ENCODE measurements at regions not wholly inside any gene's neighbourhood (a gene's known extent, or its start where the extent isn't known, plus 50 kb on each side); places are given as distances from the start of the nearest gene placed in this dataset.

GRCh38 chr6:147695819-147696218, 187.3 kb downstream of the SAMD5 start:
- intact Hi-C loops (cut with DNase I): no loop called here
- DNase-seq (no peak), FAIRE-seq (no peak)
- no peaks in the 10 kb centered on the region for H3K27me3 ChIP-seq (ENCODE audit: control insufficient read depth, insufficient read depth, low read length)
- TF ChIP-seq CTCF (IDR thresholded peaks at IDR 0.05; ENCODE audit: borderline replicate concordance, extremely low read depth, insufficient read depth): no peak
- H3K9me3 ChIP-seq (ENCODE audit: control insufficient read depth in 2 of 3, insufficient read depth in 1 of 3, low read length in 3 of 3): no peaks in the 10 kb centered on the region
- H3K4me1 ChIP-seq (ENCODE audit: control insufficient read depth in 2 of 3, insufficient read depth in 2 of 3, low read depth in 1 of 3, low read length in 3 of 3): no peaks in the 10 kb centered on the region
- H3K9ac ChIP-seq (ENCODE audit: low read length in 3 of 3): no peak overlapping the region
- H3K4me3 ChIP-seq (ENCODE audit: low read length in 3 of 3): no peak overlapping the region
- no peak overlapping the region for H3K27ac ChIP-seq (ENCODE audit: low read depth in 2 of 2, low read length in 2 of 2)
- no peaks in the 10 kb centered on the region for H3K36me3 ChIP-seq (ENCODE audit: control insufficient read depth in 2 of 3, insufficient read depth in 3 of 3, low read length in 3 of 3)

DNA sequence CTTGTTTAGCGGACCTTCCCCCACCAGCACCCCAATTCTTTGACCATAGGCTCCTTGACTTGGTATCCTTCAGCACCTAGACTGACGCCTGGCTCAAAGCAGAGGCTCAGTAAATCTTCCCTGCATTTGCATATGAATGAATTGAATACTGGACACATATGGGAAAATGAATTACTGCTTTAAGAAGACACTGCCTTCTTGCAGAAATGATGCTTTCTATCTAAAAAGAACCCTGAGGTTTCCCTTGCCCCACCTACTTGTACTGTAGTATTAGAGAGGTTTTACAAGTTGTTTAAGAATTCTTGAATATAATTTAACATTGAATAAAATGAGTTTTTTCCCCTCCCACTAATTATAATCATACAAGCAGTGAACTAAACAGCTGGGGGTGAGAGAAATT, 190.7 kb downstream of the SAMD5 start:
- Histone ChIP-seq H3K4me1 (ENCODE audit: control insufficient read depth in 2 of 3, insufficient read depth in 2 of 3, low read depth in 1 of 3, low read length in 3 of 3) (no peaks in the 10 kb centered on the region), H3K4me3 (ENCODE audit: low read length in 3 of 3) (no peak overlapping the region), H3K27ac (ENCODE audit: low read depth in 2 of 2, low read length in 2 of 2) (no peak overlapping the region), H3K9ac (ENCODE audit: low read length in 3 of 3) (no peak overlapping the region), H3K9me3 (ENCODE audit: control insufficient read depth in 2 of 3, insufficient read depth in 1 of 3, low read length in 3 of 3) (no peaks in the 10 kb centered on the region), H3K27me3 (ENCODE audit: control insufficient read depth, insufficient read depth, low read length) (no peaks in the 10 kb centered on the region), H3K36me3 (ENCODE audit: control insufficient read depth in 2 of 3, insufficient read depth in 3 of 3, low read length in 3 of 3) (no peaks in the 10 kb centered on the region)
- FAIRE-seq (no peak), DNase-seq (no peak)
- intact Hi-C loops (cut with DNase I): no loop called here
- TF ChIP-seq CTCF (IDR thresholded peaks at IDR 0.05; ENCODE audit: borderline replicate concordance, extremely low read depth, insufficient read depth): no peak

- no peak for TF ChIP-seq CTCF (IDR thresholded peaks at IDR 0.05; ENCODE audit: borderline replicate concordance, extremely low read depth, insufficient read depth)
- DNase-seq: no peak
- Histone ChIP-seq H3K9ac (ENCODE audit: low read length in 3 of 3) (no peak overlapping the region), H3K9me3 (ENCODE audit: control insufficient read depth in 2 of 3, insufficient read depth in 1 of 3, low read length in 3 of 3) (no peaks in the 10 kb centered on the region), H3K4me1 (ENCODE audit: control insufficient read depth in 2 of 3, insufficient read depth in 2 of 3, low read depth in 1 of 3, low read length in 3 of 3) (no peaks in the 10 kb centered on the region), H3K27me3 (ENCODE audit: control insufficient read depth, insufficient read depth, low read length) (no peaks in the 10 kb centered on the region), H3K4me3 (ENCODE audit: low read length in 3 of 3) (no peak overlapping the region), H3K27ac (ENCODE audit: low read depth in 2 of 2, low read length in 2 of 2) (no peak overlapping the region), H3K36me3 (ENCODE audit: control insufficient read depth in 2 of 3, insufficient read depth in 3 of 3, low read length in 3 of 3) (no peaks in the 10 kb centered on the region)
- intact Hi-C loops (cut with DNase I): no loop called here
- FAIRE-seq: no peak
Observed at GRCh38 chr6:147699637-147700036, 191.1 kb downstream of the SAMD5 start.

Measured in kidney (tissue), 13 donors.